ENCODE measurements at regions not wholly inside any gene's neighbourhood (a gene's known extent, or its start where the extent isn't known, plus 50 kb on each side); places are given as distances from the start of the nearest gene placed in this dataset.

- Histone ChIP-seq H3K36me3 (ENCODE audit: control insufficient read depth in 2 of 2, extremely low read depth in 1 of 2, insufficient read depth in 2 of 2, low read length in 2 of 2) (no peaks in the 10 kb centered on the region), H3K9me3 (replicated peaks; ENCODE audit: control insufficient read depth, insufficient read depth, low read length) (no peaks in the 10 kb centered on the region), H3K27me3 (ENCODE audit: control insufficient read depth in 2 of 2, insufficient read depth in 2 of 2, low read length in 2 of 2) (no peaks in the 10 kb centered on the region), H4K20me1 (replicated peaks; ENCODE audit: control insufficient read depth, extremely low read depth, insufficient read depth, low read length) (no peaks in the 10 kb centered on the region), H3K4me1 (ENCODE audit: control insufficient read depth, extremely low read depth, insufficient read depth, low read length) (no peaks in the 10 kb centered on the region), H3K27ac (ENCODE audit: insufficient read depth, low read depth, low read length) (no peak overlapping the region), H2AFZ (ENCODE audit: low read depth, low read length) (no peak overlapping the region), H3K4me2 (ENCODE audit: insufficient read depth, low read length) (no peak overlapping the region), H3K4me3 (replicated peaks in 1 of 3; ENCODE audit: insufficient read depth in 1 of 3, low read depth in 1 of 3, low read length in 3 of 3) (no peak overlapping the region), H3K9me1 (replicated peaks; ENCODE audit: control insufficient read depth, extremely low read depth, insufficient read depth, low read length) (no peaks in the 10 kb centered on the region), H3K79me2 (ENCODE audit: control insufficient read depth, insufficient read depth, low read length) (no peaks in the 10 kb centered on the region), H3K9ac (replicated peaks; ENCODE audit: extremely low read depth, insufficient read depth, low read length) (no peak overlapping the region)
- no peak for FAIRE-seq
- BruUV-seq (replicated peaks): no TSS peak
- ChIA-PET POLR2A (no interaction called here), CTCF (no interaction called here)
- TF ChIP-seq, protein P1, sequence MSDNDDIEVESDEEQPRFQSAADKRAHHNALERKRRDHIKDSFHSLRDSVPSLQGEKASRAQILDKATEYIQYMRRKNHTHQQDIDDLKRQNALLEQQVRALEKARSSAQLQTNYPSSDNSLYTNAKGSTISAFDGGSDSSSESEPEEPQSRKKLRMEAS (IDR thresholded peaks at IDR 0.05; ENCODE audit: insufficient read depth, insufficient read length): no peak
- TF ChIP-seq JUN (IDR thresholded peaks at IDR 0.05; ENCODE audit: borderline replicate concordance, insufficient read depth, insufficient read length, low read depth): no peak
- TF ChIP-seq FOS (IDR thresholded peaks at IDR 0.05; ENCODE audit: borderline replicate concordance, insufficient read depth, low read length): no peak
- no peak for TF ChIP-seq EZH2 (IDR thresholded peaks at IDR 0.05; ENCODE audit: borderline replicate concordance, low read depth, low read length, severe bottlenecking)
- no peak for TF ChIP-seq GATA2 (IDR thresholded peaks at IDR 0.05; ENCODE audit: insufficient read depth, insufficient read length, low read depth, low read length)
- TF ChIP-seq CTCF (IDR thresholded peaks at IDR 0.05; ENCODE audit: extremely low read depth in 1 of 2, insufficient read depth in 1 of 2, low read depth in 1 of 2, low read length in 2 of 2): no peak
- no peak for TF ChIP-seq POLR2AphosphoS5 (IDR thresholded peaks at IDR 0.05; ENCODE audit: insufficient read depth, low read depth, low read length)
- no peak for TF ChIP-seq MYC (IDR thresholded peaks at IDR 0.05; ENCODE audit: low read depth, low read length)
- TF ChIP-seq POLR2A (IDR thresholded peaks at IDR 0.05; ENCODE audit: low read depth, low read length): no peak
- dilution Hi-C loops (cut with MboI; ENCODE audit: extremely low pct_ligation_motif_present, low sequenced_read_pairs): no loop called here
- no peak for DNase-seq (ENCODE audit: low read depth, low spot score)
- intact Hi-C loops (cut with micrococcal nuclease): no loop called here
Measured at GRCh38 chr2:67036444-67036843, 360.7 kb upstream of the ETAA1 start.

All from endothelial cell of umbilical vein (primary cell).